Activated CD4-positive, alpha-beta memory T cell treated with anti-CD3 and anti-CD28 coated beads for 36 hours (primary cell): ENCODE measurements at regions not wholly inside any gene's neighbourhood (a gene's known extent, or its start where the extent isn't known, plus 50 kb on each side); places are given as distances from the start of the nearest gene placed in this dataset.

Source experiments
- CTCF ChIA-PET: fragments of 350-600 bp; sonication (Branson Sonifier 250); formaldehyde crosslinking; loops from one replicate; lab custom pipeline; 2021; ENCODE audit warnings: antibody characterized with exemption, inconsistent platforms; lab: Charles Lee
- POLR2A ChIA-PET: fragments of 350-600 bp; sonication (Branson Sonifier 250); formaldehyde crosslinking; loops from one replicate; lab custom pipeline; 2021; ENCODE audit warnings: antibody characterized with exemption; lab: Charles Lee
- DNase-seq: peaks from one replicate; pipeline ENCODE4 v3.0.0-alpha.2; 2020
- H3K27ac Mint-ChIP-seq: one replicate; pipeline ENCODE4 v1.8.0; 2021; ENCODE audit warnings: mixed read lengths
- H3K27me3 Mint-ChIP-seq: one replicate; pipeline ENCODE4 v1.8.0; 2021; ENCODE audit warnings: mixed read lengths
- H3K36me3 Mint-ChIP-seq: one replicate; pipeline ENCODE4 v1.8.0; 2021; ENCODE audit warnings: mixed read lengths
- H3K4me1 Mint-ChIP-seq: one replicate; pipeline ENCODE4 v1.8.0; 2021; ENCODE audit warnings: low read depth, mixed read lengths
- H3K4me3 Mint-ChIP-seq: one replicate; pipeline ENCODE4 v1.8.0; 2021; ENCODE audit warnings: mild to moderate bottlenecking, mixed read lengths
- H3K9me3 Mint-ChIP-seq: one replicate; pipeline ENCODE4 v1.8.0; 2021; ENCODE audit warnings: mixed read lengths
- intact Hi-C: fragments of 100-400 bp; cut with micrococcal nuclease; formaldehyde crosslinking; loops from one replicate; pipeline ENCODE4 v1.15.1; 2023

GRCh38 chr6:167755461-167755860 is 71.2 kb upstream of the AFDN start:
- ChIA-PET CTCF (no interaction called here), POLR2A (no interaction called here)
- no peak overlapping the region for H3K4me3 Mint-ChIP-seq
- DNase-seq, result no peak
- peaks cover 4% of the 10 kb centered on the region for H3K27me3 Mint-ChIP-seq
- no peaks in the 10 kb centered on the region for H3K9me3 Mint-ChIP-seq
- intact Hi-C loops, result no loop called here
- no peaks in the 10 kb centered on the region for H3K36me3 Mint-ChIP-seq
- H3K4me1 Mint-ChIP-seq, result no peaks in the 10 kb centered on the region
- no peak overlapping the region for H3K27ac Mint-ChIP-seq

- POLR2A ChIA-PET, result no interaction called here
- Mint-ChIP-seq H3K9me3 (no peaks in the 10 kb centered on the region), H3K4me3 (no peak overlapping the region), H3K27me3 (peaks cover 4% of the 10 kb centered on the region), H3K36me3 (no peaks in the 10 kb centered on the region), H3K4me1 (no peaks in the 10 kb centered on the region), H3K27ac (no peak overlapping the region)
- CTCF ChIA-PET, result no interaction called here
- intact Hi-C loops, result no loop called here
- DNase-seq, result no peak
Observed at GRCh38 chr6:167756597-167756996, 70.1 kb upstream of the AFDN start.

GRCh38 chr6:167757249-167757648 is 69.5 kb upstream of the AFDN start:
- Mint-ChIP-seq H3K27me3 (peaks cover 4% of the 10 kb centered on the region), H3K36me3 (no peaks in the 10 kb centered on the region), H3K4me3 (no peak overlapping the region), H3K9me3 (no peaks in the 10 kb centered on the region), H3K4me1 (no peaks in the 10 kb centered on the region), H3K27ac (no peak overlapping the region)
- CTCF ChIA-PET, result no interaction called here
- DNase-seq, result no peak
- POLR2A ChIA-PET, result no interaction called here
- intact Hi-C loops, result no loop called here

- Mint-ChIP-seq H3K27ac (no peak overlapping the region), H3K36me3 (no peaks in the 10 kb centered on the region), H3K9me3 (no peaks in the 10 kb centered on the region), H3K27me3 (peaks cover 4% of the 10 kb centered on the region), H3K4me1 (no peaks in the 10 kb centered on the region), H3K4me3 (no peak overlapping the region)
- ChIA-PET CTCF (no interaction called here), POLR2A (no interaction called here)
- DNase-seq, result no peak
- intact Hi-C loops, result no loop called here
Observed at GRCh38 chr6:167757821-167758220, 68.9 kb upstream of the AFDN start.

- Mint-ChIP-seq H3K36me3 (no peaks in the 10 kb centered on the region), H3K9me3 (no peaks in the 10 kb centered on the region), H3K4me1 (no peaks in the 10 kb centered on the region), H3K27me3 (peaks cover 4% of the 10 kb centered on the region), H3K4me3 (no peak overlapping the region), H3K27ac (no peak overlapping the region)
- intact Hi-C loops, result no loop called here
- DNase-seq, result no peak
- ChIA-PET POLR2A (no interaction called here), CTCF (no interaction called here)
Observed at GRCh38 chr6:167758309-167759023, 68.2 kb upstream of the AFDN start.

GRCh38 chr6:167759206-167759605 is 67.5 kb upstream of the AFDN start:
- no peak overlapping the region for H3K4me3 Mint-ChIP-seq
- CTCF ChIA-PET, result no interaction called here
- no peaks in the 10 kb centered on the region for H3K9me3 Mint-ChIP-seq
- POLR2A ChIA-PET, result no interaction called here
- H3K36me3 Mint-ChIP-seq, result no peaks in the 10 kb centered on the region
- no peak overlapping the region for H3K27ac Mint-ChIP-seq
- peaks cover 4% of the 10 kb centered on the region for H3K27me3 Mint-ChIP-seq
- no peak for DNase-seq
- intact Hi-C loops, result no loop called here
- H3K4me1 Mint-ChIP-seq, result no peaks in the 10 kb centered on the region

GRCh38 chr6:167759912-167760311 is 66.8 kb upstream of the AFDN start:
- Mint-ChIP-seq H3K4me3 (no peak overlapping the region), H3K27ac (no peak overlapping the region), H3K9me3 (no peaks in the 10 kb centered on the region), H3K4me1 (no peaks in the 10 kb centered on the region), H3K27me3 (peaks cover 4% of the 10 kb centered on the region), H3K36me3 (no peaks in the 10 kb centered on the region)
- no peak for DNase-seq
- ChIA-PET POLR2A (no interaction called here), CTCF (no interaction called here)
- intact Hi-C loops, result no loop called here

- peaks cover 6% of the 10 kb centered on the region for H3K27me3 Mint-ChIP-seq
- intact Hi-C loops, result no loop called here
Observed at GRCh38 chr6:167760979-167761793, 65.5 kb upstream of the AFDN start.

GRCh38 chr6:167761794-167762258 is 64.9 kb upstream of the AFDN start:
- Mint-ChIP-seq H3K9me3 (no peaks in the 10 kb centered on the region), H3K27ac (no peak overlapping the region), H3K4me1 (no peaks in the 10 kb centered on the region), H3K36me3 (no peaks in the 10 kb centered on the region), H3K4me3 (no peak overlapping the region), H3K27me3 (peaks cover 6% of the 10 kb centered on the region)
- POLR2A ChIA-PET, result no interaction called here
- intact Hi-C loops, result no loop called here
- CTCF ChIA-PET, result no interaction called here
- DNase-seq, result no peak

More at GRCh38 chr6:167760979-167761793, 65.5 kb upstream of the AFDN start:
- H3K36me3 Mint-ChIP-seq, result no peaks in the 10 kb centered on the region
- POLR2A ChIA-PET, result no interaction called here
- H3K4me3 Mint-ChIP-seq, result no peak overlapping the region
- H3K9me3 Mint-ChIP-seq, result no peaks in the 10 kb centered on the region
- no peak overlapping the region for H3K27ac Mint-ChIP-seq
- CTCF ChIA-PET, result no interaction called here
- no peak for DNase-seq
- H3K4me1 Mint-ChIP-seq, result no peaks in the 10 kb centered on the region

GRCh38 chr6:167762259-167762962 is 64.3 kb upstream of the AFDN start:
- H3K4me3 Mint-ChIP-seq, result no peak overlapping the region
- H3K27me3 Mint-ChIP-seq, result peaks cover 6% of the 10 kb centered on the region
- intact Hi-C loops, result no loop called here
- no peak for DNase-seq
- no peak overlapping the region for H3K27ac Mint-ChIP-seq
- no peaks in the 10 kb centered on the region for H3K36me3 Mint-ChIP-seq
- H3K4me1 Mint-ChIP-seq, result no peaks in the 10 kb centered on the region
- ChIA-PET CTCF (no interaction called here), POLR2A (no interaction called here)
- H3K9me3 Mint-ChIP-seq, result no peaks in the 10 kb centered on the region

GRCh38 chr6:167763056-167763944 is 63.4 kb upstream of the AFDN start:
- intact Hi-C loops, result no loop called here
- Mint-ChIP-seq H3K4me3 (no peak overlapping the region), H3K36me3 (no peaks in the 10 kb centered on the region), H3K4me1 (no peaks in the 10 kb centered on the region), H3K9me3 (no peaks in the 10 kb centered on the region), H3K27me3 (peaks cover 6% of the 10 kb centered on the region), H3K27ac (no peak overlapping the region)
- no peak for DNase-seq
- POLR2A ChIA-PET, result no interaction called here
- CTCF ChIA-PET, result no interaction called here

GRCh38 chr6:167764215-167764614 is 62.5 kb upstream of the AFDN start:
- CTCF ChIA-PET, result no interaction called here
- Mint-ChIP-seq H3K9me3 (no peaks in the 10 kb centered on the region), H3K4me3 (no peak overlapping the region), H3K27ac (no peak overlapping the region), H3K36me3 (no peaks in the 10 kb centered on the region), H3K4me1 (no peaks in the 10 kb centered on the region), H3K27me3 (peaks cover 6% of the 10 kb centered on the region)
- POLR2A ChIA-PET, result no interaction called here
- DNase-seq, result no peak
- intact Hi-C loops, result no loop called here
